Hematopoietic multipotent progenitor cell treated with erythropoietin and hydrocortisone succinate and interleukin-3 and kit ligand, for 4 days (in vitro differentiated cells): ENCODE measurements at regions not wholly inside any gene's neighbourhood (a gene's known extent, or its start where the extent isn't known, plus 50 kb on each side); places are given as distances from the start of the nearest gene placed in this dataset.
"Not testable (repeated sequence)": the region's sequence is repeated elsewhere in the genome, so short reads cannot be mapped to it uniquely, and the experiment has no call there.

Source experiments
- DNase-seq: peaks from one replicate; pipeline ENCODE4 v3.0.0-alpha.2; 2015

- no peak for DNase-seq
Measured at GRCh38 chr9:113705306-113705927, 170.7 kb upstream of the ZNF618 start.

GRCh38 chr9:113705928-113706519 is 170.1 kb upstream of the ZNF618 start:
- no peak for DNase-seq

GRCh38 chr9:113707953-113708695 is 168.0 kb upstream of the ZNF618 start:
- DNase-seq: no peak

GRCh38 chr9:113708821-113709713 is 167.0 kb upstream of the ZNF618 start:
- DNase-seq: no peak

- no peak for DNase-seq
Measured at GRCh38 chr9:113709721-113710120, 166.4 kb upstream of the ZNF618 start.

GRCh38 chr9:113711251-113711650 is 164.9 kb upstream of the ZNF618 start:
- no peak for DNase-seq

- no peak for DNase-seq
Measured at GRCh38 chr9:113712053-113712452, 164.1 kb upstream of the ZNF618 start.

- no peak for DNase-seq
Measured at GRCh38 chr9:113715086-113715485, 161.0 kb upstream of the ZNF618 start.

- no peak for DNase-seq
Measured at GRCh38 chr9:113719919-113720318, 156.2 kb upstream of the ZNF618 start.

- peak; percentile 31 for DNase-seq
Measured at GRCh38 chr9:113720495-113720894, 155.6 kb upstream of the ZNF618 start.

GRCh38 chr9:113721856-113722255 is 154.3 kb upstream of the ZNF618 start:
- DNase-seq: no peak

- no peak for DNase-seq
Measured at GRCh38 chr9:113724202-113724601, 151.9 kb upstream of the ZNF618 start.

- DNase-seq: no peak
Measured at GRCh38 chr9:113728989-113729388, 147.1 kb upstream of the ZNF618 start.

- no peak for DNase-seq
Measured at GRCh38 chr9:113734826-113735225, 141.3 kb upstream of the ZNF618 start.

GRCh38 chr9:113737517-113738271 is 138.4 kb upstream of the ZNF618 start:
- DNase-seq: peak; percentile 80

- no peak for DNase-seq
Measured at GRCh38 chr9:113738496-113738892, 137.6 kb upstream of the ZNF618 start.

GRCh38 chr9:113738893-113739604 is 137.1 kb upstream of the ZNF618 start:
- DNase-seq: peak; percentile 31

- not testable (repeated sequence) for DNase-seq
Measured at GRCh38 chr9:113739605-113740507, 136.3 kb upstream of the ZNF618 start.

- DNase-seq: peak; percentile 12
Measured at GRCh38 chr9:113740508-113741500, 135.3 kb upstream of the ZNF618 start.
